ENCODE measurements at regions not wholly inside any gene's neighbourhood (a gene's known extent, or its start where the extent isn't known, plus 50 kb on each side); places are given as distances from the start of the nearest gene placed in this dataset.

DNA sequence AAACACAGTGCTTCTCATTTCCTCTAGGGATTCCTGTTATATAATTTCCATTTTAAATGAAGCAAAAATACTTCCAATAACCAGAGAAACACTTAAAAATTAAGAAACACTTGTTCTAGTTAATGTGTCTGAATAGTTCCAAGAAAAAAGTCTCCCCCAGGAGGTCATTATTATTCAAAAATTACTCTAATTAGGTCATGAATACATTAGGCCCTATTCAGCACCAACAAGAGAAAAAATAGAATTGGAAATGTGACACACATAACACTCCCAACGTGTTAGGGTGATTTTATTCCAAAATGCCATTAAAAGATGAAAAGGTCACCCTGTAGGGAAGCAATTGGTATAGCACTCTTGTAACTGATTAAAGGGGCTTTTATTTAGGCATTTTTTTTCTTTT is 382.1 kb downstream of the TUSC7 start:
- no peak for DNase-seq

DNA sequence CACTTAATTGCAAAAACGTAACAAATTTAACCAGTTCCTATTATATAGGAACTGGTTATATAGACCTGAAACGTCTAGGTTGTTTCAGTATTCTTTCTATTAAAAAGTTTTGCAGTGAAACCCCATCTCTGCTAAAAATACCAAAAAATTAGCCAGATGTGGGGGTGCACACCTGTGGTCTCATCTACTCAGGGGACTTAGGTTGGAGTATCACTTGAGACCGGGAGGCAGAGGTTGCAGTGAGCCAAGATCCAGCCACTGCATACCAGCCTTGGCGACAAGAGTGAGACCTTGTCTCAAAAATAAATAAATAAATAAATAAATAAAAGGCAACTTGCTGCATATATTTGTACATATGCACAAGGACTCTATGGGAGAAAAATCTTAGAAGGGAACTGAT is 387.0 kb downstream of the TUSC7 start:
- no peak for DNase-seq

DNA sequence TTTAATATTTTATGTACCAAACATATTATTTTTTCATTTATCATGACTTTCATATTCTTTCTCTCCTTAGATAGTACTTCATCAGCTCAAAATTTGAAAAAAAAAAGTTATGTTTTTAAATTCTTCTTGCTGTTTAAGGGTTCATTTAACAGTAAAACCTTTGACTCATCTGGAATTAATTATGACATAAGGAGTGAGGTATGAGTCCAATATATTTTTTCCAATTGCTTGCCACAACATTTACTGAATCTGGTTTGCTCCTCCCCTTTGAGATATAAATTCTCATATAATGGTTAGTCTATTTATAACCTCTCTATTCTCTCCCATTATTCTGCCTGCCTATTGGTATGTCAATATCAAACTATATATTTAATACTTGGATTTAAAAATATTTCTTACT is 387.8 kb downstream of the TUSC7 start:
- no peak for DNase-seq

GRCh38 chr3:117101697-117102096 is 392.1 kb downstream of the TUSC7 start:
- no peak for DNase-seq

- no peak for DNase-seq
These were observed 392.8 kb downstream of the TUSC7 start for GRCh38 chr3:117102426-117102825.

DNA sequence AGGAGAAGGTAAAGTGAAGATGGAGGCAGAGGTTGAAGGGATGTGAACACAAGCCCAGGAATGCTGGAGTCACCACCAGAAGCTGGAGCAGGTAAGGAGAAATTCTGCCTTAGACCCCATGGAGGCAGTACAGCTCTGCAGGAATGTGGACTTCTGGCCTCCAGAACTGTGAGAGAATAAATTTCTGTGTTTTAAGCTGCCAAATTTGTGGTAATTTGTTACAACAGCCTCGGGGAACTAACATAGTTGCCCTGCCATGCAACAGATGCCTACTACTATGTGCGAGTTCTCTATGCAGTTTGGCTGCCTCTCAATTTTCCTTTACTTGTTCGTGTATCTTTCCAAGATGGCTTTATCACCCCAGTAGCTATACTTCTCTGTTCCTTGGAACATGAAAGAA is 394.1 kb downstream of the TUSC7 start:
- no peak for DNase-seq

DNA sequence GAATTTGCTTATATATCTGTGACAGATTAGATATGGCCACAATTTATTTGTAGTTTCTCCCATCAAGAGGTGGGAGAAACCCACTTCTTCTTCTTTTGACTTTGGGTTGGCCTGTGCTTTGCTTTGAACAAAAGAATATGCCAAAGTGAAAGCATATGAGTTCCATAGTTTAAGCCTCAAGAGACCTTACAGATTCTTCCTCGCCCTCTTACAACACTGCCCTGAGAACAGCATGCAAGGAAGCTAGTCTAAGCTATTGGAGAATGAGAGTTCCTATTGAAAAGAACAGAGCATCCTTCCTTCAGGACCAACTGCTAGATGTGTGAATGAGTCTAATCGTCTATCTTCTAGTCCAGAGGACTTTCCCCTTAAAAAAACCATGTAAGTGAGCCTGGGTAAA is 394.8 kb downstream of the TUSC7 start:
- DNase-seq: no peak

DNA sequence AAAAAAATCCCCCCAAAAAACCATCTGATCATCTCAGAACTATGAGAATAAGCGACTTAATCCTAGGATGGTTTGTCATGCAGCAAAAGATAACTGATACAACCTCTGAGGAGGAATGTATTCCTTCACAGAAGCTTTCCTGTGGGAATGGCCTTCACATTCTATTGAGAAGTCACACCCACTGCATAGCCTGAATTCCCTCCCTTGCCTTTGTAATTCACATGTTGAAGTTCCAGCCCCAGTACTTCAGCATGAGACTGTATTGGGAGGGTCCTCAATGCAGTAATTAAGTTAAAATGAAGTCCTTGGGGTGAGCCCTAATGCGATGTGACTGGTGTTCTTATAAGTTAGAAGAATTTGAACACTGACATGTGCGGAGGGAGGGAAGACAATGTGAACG is 395.2 kb downstream of the TUSC7 start:
- DNase-seq: no peak

DNA sequence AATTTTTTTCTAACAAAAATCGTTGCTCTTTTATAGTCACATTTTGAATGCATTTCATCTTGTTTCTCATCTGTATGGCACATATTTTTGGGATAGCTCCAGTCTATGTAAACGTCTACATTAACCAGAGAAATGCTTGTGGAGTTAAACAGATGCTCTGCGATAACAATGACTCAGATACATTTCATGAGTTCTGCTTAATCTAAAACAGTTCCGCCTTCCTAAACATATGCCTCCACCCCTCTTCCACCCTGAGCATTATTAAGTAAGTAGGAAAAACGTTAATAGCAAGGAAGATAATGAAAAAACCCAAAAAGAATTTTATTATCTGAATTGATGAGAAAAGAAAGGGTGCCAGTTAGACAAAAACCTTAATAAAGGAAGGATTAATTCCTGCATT is 396.1 kb downstream of the TUSC7 start:
- no peak for DNase-seq

- DNase-seq: no peak
These were observed 396.8 kb downstream of the TUSC7 start for GRCh38 chr3:117106396-117106795.

DNA sequence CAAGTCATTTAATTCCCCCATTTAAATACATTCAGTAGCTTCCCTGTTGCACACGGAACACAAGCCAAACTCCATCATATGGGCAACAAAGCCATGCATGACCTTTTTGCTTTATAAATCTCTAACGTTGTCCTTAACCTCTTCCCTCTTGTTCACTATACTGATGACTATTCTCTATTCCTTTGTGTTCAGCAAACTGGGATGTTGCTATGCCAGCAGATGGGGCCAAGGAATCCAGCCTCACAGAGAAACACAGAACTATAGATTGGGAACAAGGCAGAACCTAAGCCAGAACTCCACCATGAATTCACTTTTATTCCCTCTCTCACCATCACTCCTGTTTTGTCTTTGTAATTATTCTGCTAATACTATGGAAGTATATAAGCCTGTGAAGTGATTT is 398.4 kb downstream of the TUSC7 start:
- no peak for DNase-seq

GRCh38 chr3:117109178-117109577 is 399.6 kb downstream of the TUSC7 start:
- no peak for DNase-seq

- DNase-seq: no peak
These were observed 405.1 kb downstream of the TUSC7 start for GRCh38 chr3:117114517-117115265.

DNA sequence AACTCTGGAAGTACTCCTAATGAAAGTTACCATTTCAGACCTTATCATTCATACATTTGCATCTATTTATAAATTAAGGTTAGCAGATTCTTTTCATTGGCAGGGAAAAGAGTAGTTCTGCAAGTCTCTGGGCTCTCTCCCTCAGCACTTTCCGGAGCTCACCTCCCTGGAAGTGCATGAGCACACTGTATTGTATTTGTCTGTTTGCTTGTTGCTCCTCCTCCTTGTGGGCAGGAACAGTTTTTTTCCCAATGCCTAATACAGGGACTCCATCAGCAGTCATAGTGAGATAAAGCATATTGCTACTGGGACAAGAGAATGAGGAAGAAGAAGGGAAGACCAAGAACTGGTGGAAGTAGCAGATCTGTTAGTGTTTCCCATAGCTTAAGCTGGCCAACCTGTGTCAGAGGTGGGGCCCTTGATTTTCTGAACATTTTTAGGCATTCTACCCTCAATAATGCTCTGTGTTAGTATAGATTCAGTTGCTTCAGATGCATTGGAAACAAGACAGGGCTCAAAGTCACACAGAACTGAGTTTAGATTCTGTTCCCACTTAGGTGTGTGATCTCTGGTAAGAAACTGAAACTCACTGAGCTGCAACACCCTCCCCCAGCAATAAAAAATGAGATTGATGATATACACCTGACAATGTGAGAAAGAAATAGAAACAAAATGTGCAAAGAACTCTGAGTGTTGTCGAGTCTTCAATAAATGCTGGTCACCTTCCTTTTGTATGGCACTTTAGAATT is 407.8 kb downstream of the TUSC7 start:
- no peak for DNase-seq

DNA sequence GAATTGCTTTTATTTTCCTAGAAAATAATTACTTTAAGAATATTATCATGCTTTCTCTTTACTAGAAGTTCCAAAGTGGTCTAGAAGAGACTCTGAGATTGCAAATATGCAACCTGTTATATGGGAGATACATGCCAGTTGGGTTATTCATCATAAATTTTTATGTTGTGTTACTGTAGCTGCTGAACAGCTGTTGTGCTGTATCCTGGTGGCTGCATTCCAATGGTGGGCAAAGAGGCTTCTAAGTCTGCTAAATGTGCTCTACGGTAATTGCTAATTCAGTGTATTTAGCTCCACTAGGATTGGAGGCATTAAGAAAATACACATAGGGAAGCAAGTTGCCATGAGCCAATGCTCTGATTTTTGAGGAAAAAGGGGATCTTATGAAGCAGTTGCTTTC is 409.0 kb downstream of the TUSC7 start:
- DNase-seq: no peak

DNA sequence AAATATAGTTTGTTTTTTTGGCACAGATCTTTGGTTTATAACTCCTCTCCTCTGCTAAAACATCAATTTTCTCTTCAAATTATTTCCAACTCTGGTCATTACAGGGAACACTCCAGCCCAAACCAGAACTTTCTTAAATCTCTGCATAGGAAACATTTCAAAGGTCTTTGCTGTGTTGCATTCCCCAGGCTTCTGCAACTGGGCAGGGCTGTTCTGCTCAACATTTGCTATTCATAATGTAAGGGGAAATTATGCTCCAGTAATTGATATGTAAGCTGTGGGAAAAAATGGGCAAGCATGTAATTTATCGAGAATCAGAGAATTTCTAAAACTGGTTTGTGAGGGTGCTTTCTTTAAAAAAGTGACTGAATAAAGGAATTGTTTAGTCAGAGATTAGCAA is 410.4 kb downstream of the TUSC7 start:
- no peak for DNase-seq

GRCh38 chr3:117122609-117123008 is 413.0 kb downstream of the TUSC7 start:
- DNase-seq: no peak

DNA sequence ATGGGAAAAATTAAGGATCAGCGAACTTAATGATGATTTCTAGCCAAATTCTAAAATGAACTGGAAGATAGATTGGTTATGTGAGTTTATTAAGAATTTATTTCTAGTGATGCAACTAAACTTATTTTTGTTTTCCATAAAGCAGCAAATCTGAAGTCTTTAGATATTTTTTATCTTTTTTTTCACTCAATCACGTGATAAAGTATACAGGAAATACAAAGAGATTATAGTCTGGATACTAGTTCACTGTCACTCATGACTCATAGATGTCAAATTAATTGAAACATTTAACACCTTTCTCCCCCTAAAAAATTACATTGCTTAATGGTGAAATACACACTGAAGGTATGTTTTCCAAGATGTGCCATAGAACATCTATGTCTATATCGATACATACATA is 416.9 kb downstream of the TUSC7 start:
- no peak for DNase-seq

GRCh38 chr3:117126946-117127546 is 417.5 kb downstream of the TUSC7 start:
- DNase-seq: no peak

GRCh38 chr3:117128133-117128532 is 418.6 kb downstream of the TUSC7 start:
- DNase-seq: no peak

- DNase-seq: no peak
These were observed 419.3 kb downstream of the TUSC7 start for GRCh38 chr3:117128872-117129271.

DNA sequence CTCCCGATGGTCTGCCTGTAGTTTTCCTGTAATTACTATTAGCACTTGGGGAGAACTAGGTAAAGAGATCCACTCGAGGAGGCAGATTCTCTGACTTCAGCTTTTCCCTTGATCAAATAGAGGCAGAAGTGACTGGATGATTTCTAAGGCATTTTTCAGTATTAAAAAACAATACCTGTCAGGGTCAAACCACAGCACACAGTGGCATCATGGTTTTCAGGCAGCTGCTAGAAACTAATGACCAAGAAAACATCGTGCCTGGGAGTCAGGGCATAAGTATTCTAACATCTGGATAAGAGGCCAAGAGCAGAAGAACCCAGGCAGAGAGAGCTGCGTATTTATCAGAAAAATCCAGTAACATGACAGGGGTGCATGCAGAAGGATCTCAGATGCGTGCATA is 419.9 kb downstream of the TUSC7 start:
- DNase-seq: no peak

DNA sequence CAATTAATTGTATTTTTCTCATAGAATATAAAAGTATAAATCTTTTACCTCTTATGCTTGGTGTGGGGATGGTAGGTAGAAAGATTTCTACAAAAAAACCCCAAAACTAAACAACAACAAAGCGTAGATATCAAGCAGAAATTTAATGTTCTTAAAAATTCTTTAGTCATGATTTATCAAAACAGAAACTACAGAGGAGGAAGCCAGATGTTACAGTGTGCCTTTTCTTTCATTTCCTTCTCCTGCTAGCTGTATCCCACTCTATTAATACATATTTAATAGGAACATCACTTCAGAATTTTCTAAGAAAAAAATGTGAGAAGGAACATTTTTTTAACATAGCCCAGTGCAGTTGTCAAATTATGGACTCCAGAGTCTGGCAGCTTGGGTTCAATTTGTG is 420.6 kb downstream of the TUSC7 start:
- DNase-seq: no peak

- no peak for DNase-seq
These were observed 421.7 kb downstream of the TUSC7 start for GRCh38 chr3:117131259-117131658.

Data from NK-92 treated with Interleukin-12 subunit alpha and Interleukin-12 subunit beta, amount 100 ng/mL, for 24 hours (cell line).